GM13977 (cell line): ENCODE measurements at regions not wholly inside any gene's neighbourhood (a gene's known extent, or its start where the extent isn't known, plus 50 kb on each side); places are given as distances from the start of the nearest gene placed in this dataset.

Experiments used
- DNase-seq: peaks from one replicate; pipeline ENCODE4 v3.0.0; 2012; ENCODE audit warnings: low spot score
- in situ Hi-C: fragments of 300-500 bp; cut with MboI; formaldehyde crosslinking; loops from one replicate; pipeline ENCODE4 v1.12.0; 2022; ENCODE audit warnings: low sequenced_read_pairs, low pct_unique_long_range_greater_than_20kb, mixed read lengths, inconsistent platforms; ENCODE audit not compliant: unreplicated experiment
- TF ChIP-seq, protein P1 (sequence below): IDR thresholded peaks from 2 replicates; pipeline ENCODE4 v1.5.1; 2012; ENCODE audit warnings: mild to moderate bottlenecking, control low read depth; ENCODE audit not compliant: insufficient read depth; ENCODE audit errors: extremely low read depth, missing control alignments

GRCh38 chr1:114286179-114286578 is 132.5 kb upstream of the SYT6 start:
- in situ Hi-C loops, result no loop called here
- TF ChIP-seq, protein P1, sequence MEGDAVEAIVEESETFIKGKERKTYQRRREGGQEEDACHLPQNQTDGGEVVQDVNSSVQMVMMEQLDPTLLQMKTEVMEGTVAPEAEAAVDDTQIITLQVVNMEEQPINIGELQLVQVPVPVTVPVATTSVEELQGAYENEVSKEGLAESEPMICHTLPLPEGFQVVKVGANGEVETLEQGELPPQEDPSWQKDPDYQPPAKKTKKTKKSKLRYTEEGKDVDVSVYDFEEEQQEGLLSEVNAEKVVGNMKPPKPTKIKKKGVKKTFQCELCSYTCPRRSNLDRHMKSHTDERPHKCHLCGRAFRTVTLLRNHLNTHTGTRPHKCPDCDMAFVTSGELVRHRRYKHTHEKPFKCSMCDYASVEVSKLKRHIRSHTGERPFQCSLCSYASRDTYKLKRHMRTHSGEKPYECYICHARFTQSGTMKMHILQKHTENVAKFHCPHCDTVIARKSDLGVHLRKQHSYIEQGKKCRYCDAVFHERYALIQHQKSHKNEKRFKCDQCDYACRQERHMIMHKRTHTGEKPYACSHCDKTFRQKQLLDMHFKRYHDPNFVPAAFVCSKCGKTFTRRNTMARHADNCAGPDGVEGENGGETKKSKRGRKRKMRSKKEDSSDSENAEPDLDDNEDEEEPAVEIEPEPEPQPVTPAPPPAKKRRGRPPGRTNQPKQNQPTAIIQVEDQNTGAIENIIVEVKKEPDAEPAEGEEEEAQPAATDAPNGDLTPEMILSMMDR, result no peak
- no peak for DNase-seq

GRCh38 chr1:114282751-114283403 is 129.2 kb upstream of the SYT6 start:
- in situ Hi-C loops, result no loop called here
- TF ChIP-seq, protein P1, result peak; percentile 89
- DNase-seq, result peak; percentile 70

- no peak for DNase-seq
- in situ Hi-C loops, result loop anchor here (10.0 kb wide), 1 partner anchor 294 kb away; no protein-coding TSS in a partner anchor
- TF ChIP-seq, protein P1, result no peak
These were observed 125.2 kb upstream of the SYT6 start for GRCh38 chr1:114278911-114279310.

DNA sequence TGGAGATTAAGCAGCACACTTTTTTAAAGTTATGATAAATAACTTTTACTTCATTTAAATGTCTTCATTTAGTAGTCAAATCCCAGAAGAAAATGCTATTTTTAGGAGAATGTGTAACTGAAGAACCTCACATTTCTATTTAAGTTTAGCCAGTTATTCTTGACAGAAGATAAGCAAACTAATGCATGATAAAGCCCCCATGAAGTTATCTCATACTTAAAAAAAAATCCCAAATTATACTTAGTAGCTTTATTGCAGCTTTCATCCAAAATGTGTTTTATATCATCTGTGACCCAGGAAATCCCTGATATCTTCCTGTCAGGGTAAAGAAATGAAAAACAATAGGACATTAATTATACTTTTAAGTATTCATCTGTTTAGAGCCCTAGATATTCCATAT is 124.8 kb upstream of the SYT6 start:
- in situ Hi-C loops, result loop anchor here (10.0 kb wide), 1 partner anchor 294 kb away; no protein-coding TSS in a partner anchor
- TF ChIP-seq, protein P1, result no peak
- no peak for DNase-seq

GRCh38 chr1:114274621-114275317 is 121.1 kb upstream of the SYT6 start:
- TF ChIP-seq, protein P1, result no peak
- in situ Hi-C loops, result loop anchor here (10.0 kb wide), 1 partner anchor 290 kb away; no protein-coding TSS in a partner anchor
- DNase-seq, result no peak

- in situ Hi-C loops, result loop anchor here (10.0 kb wide), 1 partner anchor 288 kb away; no protein-coding TSS in a partner anchor
- no peak for DNase-seq
- TF ChIP-seq, protein P1, result no peak
These were observed 118.9 kb upstream of the SYT6 start for GRCh38 chr1:114272593-114272992.
